ENCODE measurements at regions not wholly inside any gene's neighbourhood (a gene's known extent, or its start where the extent isn't known, plus 50 kb on each side); places are given as distances from the start of the nearest gene placed in this dataset.
"Not testable (repeated sequence)": the region's sequence is repeated elsewhere in the genome, so short reads cannot be mapped to it uniquely, and the experiment has no call there.

DNA sequence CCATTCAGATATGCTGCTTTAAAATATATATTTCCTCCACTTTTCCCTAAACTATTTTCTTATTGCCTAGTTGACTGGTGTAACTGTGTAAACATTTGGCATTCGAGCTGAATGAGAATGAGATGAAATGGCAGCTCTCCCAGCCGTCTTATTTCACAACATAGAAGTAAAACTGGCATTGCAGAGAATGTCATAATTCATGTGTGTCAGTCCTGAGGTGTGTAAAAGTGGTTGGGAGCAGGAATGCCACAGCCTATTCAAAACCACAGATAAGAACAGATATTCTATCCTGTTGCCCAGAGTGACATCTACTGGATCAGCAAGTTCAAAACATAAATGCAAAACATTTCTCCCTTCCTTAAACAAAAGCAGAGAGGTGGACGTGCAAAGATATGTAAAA, 565.5 kb upstream of the CHAC2 start:
- no peak for DNase-seq (ENCODE audit: low spot score)

DNA sequence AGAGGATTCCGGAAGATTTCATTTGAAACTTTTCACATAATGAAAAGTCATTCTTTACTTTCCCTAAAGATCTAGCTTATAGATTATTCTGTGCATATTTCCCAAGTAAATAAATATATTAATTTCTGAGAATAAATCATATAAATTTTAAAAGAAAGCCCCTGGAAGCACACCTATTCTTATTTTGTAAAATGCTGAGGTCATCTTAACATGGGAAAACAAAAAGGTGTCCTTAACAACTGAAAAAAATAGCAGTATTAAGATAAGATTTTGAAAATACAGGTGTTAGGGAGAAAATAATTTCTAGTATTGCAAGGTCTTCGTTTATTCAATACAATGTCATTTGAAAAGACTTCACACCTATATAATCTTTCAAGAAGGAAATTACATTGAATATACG, 567.5 kb upstream of the CHAC2 start:
- no peak for DNase-seq (ENCODE audit: low spot score)

DNA sequence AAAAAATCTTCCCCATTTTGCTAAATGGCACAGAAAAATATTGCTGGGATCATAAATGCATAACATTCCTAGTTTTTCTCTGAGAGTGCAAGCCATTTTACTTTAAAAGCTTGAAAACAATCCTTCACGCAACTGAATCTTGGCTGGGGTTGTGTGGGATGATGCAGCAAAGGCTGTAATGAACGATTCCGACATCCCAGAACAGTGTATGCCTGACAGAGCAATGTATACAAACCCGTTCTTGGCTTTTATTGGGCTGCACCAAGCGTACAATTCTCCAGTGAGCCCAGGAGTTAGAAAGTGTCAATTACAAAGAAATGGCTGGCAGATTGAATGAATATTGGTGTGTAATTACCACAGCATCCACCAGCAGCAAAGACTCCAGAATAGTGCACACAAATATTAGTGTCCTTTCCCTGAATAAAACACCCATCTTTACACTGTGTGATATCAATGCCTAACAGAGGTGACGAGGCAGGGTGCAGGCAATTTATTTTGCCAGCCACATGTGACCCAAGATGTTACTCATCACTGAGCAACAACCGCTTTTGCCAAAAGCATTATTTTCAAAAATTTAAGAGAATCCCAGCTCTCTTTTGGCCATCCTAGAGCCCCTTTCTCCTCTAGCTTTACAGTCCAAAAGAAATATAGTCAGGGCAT, 578.6 kb upstream of the CHAC2 start:
- no peak for DNase-seq (ENCODE audit: low spot score)

DNA sequence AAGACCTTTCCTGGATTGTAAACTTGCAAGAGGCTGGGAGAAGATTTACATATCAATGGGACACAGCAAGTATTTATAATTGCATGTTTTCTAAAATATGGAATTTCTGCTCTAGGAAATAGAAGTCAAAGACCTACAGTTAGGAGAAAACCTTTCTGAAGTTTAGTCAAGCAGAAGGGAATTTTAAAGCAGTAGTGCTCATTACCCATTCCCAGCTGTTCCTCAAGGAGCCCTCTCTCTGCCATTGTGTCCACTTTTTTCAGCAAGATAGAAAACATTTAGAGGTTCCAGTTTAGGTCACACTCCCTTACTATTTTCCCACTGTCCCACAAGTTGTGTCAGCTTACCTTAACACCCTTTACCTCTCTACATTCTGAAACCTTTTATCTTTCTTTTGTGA, 584.0 kb upstream of the CHAC2 start:
- DNase-seq (ENCODE audit: low spot score) = no peak

DNA sequence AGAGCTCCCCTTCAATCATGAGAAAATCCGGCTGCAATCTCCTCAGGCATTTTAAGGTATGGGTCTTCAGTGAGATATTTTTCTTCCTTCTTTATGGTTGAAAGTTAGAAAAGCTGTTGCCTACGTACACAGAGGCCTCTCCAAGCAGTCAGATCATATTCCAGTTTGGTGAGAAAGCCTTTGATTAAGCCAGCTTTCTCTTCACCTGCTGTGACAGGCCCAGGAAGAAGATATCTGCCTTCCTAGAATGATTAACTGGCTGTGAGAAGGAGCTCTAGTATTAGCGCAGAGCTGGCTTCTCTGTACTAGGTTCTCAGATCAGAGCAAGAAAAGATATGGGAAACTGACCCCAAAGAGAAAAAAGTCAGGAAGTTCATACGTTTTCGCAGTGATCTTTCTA, 585.0 kb upstream of the CHAC2 start:
- no peak for DNase-seq (ENCODE audit: low spot score)

DNA sequence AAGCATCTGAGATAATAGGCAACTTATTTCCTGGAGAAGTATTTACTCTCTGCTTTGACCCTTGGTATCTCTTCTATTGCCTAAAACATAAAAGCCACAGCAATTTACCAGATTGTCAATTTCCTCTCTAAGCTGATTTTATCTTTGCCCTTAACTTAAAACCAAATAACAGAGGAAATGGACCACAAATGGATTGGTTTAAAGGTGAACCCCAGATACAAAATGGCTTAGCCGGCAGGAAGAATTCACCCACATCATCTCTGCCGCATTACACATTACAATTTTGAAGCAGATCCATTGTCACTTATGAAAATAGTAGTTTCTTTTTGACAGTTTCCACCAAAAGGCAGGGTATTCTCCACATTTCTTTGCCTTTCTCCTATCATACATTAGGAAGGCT, 585.8 kb upstream of the CHAC2 start:
- DNase-seq (ENCODE audit: low spot score) = no peak

DNA sequence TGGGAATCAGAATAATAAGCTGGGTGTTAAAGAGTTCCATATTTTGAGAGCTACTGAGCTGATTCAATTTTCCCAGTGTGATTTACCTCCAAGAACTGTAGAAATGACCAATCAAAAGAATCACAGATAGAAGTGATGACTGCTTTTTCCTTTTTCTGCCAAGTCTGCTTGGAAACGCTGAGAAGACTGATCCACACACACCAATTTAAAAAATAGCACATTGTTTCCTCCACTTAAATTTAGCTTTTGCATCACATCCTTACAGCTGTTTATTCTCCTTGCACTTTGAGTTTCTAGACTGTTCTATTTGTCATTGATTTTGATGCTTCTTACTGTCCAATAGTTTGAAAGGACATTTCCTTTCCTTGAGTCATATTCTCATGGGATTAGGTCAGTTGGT, 590.3 kb upstream of the CHAC2 start:
- DNase-seq (ENCODE audit: low spot score) = no peak

DNA sequence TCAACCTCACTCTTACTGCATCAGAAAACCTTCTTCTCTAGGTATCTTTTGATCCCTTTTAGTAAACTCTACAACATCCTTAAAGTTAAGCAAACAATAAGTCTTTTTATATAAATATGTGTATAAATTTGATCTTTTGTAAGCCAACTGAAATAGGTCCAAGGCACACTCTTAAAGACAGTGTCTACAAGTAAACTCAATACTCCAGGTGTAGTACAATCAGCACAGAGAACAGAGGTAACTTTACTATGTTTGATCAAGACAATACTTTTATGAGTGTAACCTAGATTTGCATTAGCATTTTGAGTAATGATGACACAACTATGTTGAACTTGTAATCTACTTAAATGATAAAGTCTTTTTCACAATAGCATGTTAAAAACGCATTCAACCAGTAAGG, 593.1 kb upstream of the CHAC2 start:
- no peak for DNase-seq (ENCODE audit: low spot score)

DNA sequence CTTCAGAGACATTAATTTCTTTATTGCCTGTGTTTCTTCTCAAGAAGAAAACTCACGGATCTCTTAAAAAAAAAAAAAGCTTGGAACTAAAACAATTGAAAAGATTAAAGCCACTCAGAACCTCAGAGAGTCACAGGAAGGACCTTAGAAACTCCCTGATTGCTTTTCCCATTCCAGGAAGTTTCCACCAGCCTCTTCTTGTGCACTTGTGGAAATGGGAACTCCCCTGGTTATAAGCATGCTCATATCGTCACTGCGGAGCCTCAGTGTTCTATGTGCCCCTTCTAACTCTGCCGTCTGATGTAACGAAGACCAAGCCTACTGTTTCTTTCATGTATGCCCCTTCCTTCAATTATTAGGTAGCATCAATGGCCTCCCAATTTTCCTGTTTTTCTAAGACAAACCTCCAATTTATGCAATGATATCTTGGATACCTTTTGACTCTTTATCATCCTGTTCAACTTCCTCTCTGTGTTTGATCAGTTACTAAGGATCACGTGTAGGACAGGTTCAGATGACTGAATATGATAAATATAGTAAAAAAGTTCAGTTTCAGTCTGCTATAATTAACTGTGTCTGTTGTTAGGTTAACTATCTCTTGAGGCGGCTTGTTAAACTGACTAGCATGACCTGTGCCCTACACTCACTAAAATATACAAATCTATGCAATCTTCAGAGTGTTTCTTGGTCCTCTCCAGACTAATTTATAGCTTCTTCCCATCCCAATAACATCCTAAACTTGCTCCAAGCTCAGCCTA, 593.7 kb upstream of the CHAC2 start:
- no peak for DNase-seq (ENCODE audit: low spot score)

DNA sequence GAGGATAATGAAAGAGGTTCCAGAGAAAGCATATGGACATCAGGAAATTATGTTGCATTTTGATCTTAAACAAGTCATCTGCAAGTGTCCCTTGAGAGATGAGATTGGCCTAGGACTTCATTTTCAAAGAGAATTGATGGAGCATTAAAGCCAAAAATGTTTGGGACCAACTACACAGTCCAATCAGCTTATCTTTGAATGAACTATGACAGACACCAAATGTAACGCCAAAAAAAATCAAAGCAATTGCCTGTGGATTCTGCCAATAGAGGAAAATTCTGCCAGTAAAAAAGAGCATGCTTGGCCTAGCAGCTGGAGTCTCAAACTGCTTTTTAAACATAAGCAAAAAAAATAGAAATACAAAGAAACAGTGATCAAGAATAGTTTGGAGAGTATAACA, 594.5 kb upstream of the CHAC2 start:
- DNase-seq (ENCODE audit: low spot score) = no peak

DNA sequence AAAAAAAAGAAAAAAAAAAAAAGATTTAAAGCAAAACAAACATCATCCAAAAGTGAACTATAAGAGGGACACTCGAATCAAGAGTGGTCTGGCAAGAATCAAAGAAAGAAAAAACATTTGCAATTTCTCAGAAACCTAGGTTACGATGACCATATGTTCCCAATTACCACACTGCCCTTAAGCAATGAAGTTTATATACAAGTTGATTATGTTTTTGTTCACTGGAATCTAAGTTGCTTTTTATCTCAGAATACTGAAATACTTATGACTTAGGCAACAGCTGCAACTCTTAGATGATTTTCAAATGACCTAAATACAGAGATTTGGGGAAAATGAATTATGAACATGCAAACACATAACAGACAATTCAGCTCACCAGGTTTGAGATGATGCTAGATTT, 597.1 kb upstream of the CHAC2 start:
- DNase-seq (ENCODE audit: low spot score) = no peak

DNA sequence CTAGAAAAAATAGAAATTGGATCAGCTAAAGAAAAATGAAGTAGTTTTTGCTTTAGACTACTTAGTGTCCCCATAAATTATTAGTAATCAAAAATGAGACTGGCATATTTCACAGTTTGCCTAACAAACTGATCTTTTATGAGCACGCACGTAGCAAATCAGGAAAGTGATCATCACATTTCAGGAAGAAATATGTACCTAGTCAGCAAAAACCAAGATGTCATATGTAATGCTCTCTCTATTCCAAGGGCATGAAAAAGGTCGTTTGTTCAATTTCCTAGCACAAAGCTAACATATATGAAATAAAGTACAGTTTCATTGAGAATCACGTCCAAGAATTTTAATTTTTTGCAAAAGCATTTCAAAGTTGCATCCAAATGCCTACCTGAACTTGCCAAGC, 600.4 kb upstream of the CHAC2 start:
- DNase-seq (ENCODE audit: low spot score) = no peak

DNA sequence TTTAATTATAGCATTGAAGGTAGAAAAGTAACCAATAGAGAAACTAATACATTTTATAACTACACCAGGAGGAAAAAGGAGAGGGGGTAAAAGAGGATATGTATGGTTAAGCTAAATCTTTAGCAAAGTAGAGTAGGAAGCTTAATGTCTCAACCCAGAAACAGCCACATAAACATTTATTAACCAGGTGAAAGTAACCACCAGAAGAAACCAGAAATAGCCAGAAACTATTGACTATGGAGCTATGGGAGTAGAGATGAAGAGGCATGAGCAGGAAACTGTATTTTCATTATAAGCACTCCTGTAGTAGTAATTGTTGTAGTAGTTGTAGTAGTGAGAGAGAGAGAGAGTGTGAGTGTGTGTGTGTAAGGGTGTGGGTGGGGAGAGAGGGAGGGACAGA, 617.5 kb upstream of the CHAC2 start:
- no peak for DNase-seq (ENCODE audit: low spot score)

DNA sequence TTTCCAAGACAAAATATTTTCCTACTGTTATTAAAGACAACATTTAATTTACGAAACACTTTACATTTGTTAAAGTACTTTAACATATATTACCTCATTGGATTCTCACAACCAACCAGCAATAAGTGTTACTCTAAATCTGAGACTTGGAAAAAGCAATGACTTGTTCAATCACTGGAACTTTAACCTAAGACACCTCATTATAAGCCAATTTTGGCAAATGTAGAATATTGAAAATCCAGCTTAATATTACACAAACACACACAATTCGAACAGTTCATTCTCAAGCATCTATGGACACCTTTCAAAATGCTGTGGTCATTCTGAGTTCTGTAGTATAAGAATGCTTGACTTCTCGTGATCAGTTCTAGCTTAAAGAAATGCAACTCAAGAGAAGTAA, 619.4 kb upstream of the CHAC2 start:
- DNase-seq (ENCODE audit: low spot score) = no peak

DNA sequence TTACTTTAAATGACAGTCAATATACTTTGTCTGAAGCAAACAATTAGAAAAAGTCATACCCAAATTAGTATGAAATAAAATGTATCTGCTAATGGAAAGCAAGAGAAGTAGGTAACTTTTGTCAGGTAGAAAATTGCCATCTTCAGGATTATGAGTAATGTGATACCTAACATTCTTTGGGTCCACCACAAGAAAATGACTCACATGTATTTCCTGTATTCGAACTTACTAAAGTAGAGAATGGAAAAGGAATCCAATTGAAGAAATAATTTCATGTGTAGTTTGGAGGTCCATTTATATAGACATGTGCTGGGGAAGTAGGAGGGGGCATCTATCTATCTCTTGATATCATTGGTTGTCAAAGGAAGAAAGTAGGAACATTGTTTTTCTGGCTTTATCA, 636.2 kb upstream of the CHAC2 start:
- peak; percentile 0 for DNase-seq (ENCODE audit: low spot score)

DNA sequence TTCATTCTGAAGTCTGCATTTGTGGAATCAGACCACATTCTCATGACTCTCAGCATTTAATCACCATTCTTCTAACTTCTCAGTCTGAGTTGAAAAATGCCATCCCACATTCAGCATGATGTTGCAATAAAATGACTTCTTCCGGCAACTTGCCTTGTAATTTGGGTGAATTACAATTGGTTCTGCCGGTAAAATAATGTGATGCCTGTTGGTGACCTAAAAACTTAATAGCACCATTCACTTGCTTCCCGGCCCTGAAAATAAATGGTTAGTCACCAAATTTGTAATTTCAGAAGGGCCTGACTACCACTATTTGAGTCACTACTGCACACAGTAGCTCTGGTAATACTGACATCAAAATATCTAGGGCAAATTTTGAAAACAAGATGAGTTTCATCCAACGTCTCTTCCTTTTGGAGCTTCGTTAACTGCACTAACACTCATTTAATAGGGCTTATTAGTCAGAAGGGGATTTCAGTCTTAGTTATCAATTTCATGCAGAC, 637.1 kb upstream of the CHAC2 start:
- no peak for DNase-seq (ENCODE audit: low spot score)

DNA sequence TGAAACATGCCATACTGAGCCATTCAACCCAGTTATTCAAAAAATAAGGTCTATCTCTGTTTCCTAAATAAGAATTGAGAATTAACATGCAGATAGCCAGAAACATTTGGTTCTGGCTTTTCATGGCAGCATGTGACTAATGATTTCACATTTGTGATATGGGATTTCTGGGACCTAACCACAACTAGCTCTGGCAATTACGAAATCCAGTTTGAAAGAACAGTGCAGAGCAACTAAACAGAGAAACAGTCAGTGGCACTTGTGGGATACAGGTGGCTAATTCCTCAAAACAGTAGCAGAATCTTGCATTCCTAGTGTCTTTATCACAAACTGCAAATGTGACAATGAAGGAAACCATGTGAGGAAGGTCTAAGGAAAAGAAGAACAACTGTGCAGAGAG, 637.8 kb upstream of the CHAC2 start:
- no peak for DNase-seq (ENCODE audit: low spot score)

DNA sequence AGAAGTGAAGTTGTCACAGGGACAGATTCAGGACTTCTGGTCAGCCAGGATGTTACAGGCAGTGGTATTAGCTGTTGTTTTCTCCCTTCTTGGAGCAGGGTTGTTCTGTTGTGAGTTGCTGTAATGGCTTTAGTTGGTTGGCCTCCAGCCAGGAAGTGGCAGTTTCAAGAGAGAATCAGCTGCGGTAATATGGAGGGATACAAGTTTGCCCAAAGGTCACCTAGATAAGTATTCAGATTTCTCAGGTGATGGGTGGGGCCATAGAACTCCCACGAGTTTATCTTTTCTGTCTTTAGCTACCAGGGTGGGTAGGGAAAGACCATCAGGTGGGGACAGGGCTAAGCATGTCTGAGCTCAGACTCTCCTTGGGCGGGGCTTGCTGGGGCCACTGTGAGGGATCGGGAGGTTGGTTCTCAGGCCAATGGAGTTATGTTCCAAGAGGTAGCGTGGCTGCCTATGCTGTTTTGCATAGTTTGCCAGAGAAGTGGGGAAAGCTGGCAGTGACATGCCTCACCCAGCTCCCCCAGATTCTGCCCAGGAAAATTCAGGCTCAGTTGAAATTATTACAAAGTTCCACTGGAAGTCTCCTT, 640.4 kb upstream of the CHAC2 start:
- DNase-seq (ENCODE audit: low spot score) = no peak

DNA sequence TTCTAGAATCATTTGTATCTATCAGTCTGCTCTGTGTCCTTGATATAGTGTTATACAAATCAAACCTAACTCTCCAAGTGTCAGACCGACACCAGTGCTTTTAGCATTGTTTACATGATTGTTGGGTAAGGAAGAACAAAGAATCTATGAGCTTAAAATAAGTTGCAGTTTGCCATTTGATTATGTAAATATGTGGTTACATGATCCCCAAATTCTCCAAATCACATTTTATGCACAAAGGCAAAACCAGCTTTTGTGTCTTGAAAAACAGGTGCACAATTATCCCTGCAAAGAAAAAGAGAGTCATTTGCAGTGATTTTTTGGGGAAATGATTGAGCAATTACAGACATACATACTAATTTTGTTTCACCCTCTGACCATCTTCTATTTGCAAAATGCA, 652.6 kb upstream of the CHAC2 start:
- no peak for DNase-seq (ENCODE audit: low spot score)

DNA sequence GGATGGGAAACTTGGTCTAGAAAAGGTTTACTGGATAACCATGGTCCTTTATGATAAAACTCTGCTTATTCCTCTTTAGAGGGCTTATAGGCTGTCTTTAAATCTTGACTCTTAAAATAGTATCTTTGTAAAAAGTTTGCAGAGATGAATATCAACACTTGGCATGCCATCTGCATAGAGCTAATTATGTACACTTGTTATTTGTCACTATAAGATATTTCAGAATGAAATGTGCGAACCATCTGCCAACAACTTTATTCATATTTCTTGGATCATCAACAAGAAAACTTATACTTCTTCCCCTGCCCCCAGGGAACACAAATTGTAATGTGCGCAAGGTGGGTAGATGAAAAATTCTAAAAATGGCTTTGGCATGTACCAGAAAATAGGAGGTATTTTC, 653.0 kb upstream of the CHAC2 start:
- DNase-seq (ENCODE audit: low spot score) = no peak

DNA sequence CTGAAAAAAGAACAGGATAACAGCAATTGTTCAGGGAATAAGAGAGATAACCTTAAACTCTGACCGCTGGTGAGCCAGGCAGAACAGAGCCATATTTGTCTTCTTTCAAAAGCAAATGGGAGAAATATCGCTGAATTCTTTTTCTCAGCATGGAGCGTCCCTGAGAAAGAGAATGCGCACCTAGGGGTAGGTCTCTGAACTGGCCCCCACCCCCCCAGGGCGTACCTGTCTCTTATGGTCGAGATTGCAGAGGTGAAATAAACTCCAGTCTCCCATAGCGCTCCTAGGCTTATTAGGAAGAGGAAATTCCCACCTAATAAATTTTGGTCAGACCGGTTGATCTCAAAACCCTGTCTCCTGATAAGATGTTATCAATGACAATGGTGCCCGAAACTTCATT, 655.2 kb upstream of the CHAC2 start:
- DNase-seq (ENCODE audit: low spot score) = not testable (repeated sequence)

DNA sequence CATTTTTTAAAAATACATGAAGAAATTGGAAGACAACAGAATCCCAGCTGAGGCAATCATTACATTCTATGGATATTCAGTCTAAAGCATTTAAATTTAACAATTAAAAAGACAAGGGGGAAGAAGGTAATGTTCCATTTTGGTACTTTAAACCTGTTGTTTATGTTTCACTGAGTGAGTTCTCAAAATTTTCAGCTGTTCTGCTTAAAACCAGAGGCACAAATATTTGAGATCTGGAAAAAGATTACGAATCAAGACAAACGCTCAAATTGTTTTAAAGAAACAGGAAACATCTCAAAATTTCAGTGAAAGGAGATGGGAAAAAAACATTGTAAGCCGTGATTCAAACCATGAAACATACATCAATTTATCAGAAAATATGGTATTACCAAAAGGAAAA, 656.2 kb upstream of the CHAC2 start:
- no peak for DNase-seq (ENCODE audit: low spot score)

DNA sequence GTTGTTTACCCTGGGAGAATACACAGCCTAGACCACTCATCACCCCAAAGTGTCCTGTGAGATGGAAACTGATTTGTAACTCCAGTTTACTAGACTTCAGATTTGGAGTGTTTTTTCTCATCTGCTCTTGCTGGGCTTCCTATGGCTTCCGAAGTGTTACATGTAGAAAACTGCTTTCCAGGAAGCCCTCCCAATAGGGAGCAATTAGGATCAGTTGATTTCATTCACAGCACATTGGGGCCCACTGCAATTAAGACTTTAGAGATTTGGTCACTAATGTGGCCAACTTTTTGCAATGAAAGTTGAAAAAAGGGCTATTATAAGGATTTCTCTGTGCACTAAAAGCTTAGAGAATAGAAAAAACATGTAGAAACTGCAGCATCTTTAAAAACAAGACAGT, 656.6 kb upstream of the CHAC2 start:
- no peak for DNase-seq (ENCODE audit: low spot score)

DNA sequence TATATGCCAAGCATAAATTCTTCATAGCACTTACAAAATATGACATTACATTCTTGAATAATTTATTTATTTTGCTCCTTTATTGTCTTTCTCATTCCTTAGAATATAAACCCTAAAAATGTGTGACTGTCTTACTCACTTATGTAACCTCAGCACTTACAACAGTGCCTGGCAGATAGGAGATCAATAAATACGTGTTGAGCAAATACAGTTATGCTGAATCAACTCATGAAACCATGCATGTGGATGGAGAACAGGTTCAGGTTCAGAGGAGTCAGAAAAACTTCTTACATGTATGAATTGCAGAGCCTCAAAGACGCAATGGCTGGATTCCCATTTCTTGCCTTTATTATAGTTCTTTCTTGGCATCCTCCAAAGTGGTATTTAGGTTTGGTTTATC, 659.4 kb upstream of the CHAC2 start:
- DNase-seq (ENCODE audit: low spot score) = no peak
